ENCODE measurements at regions not wholly inside any gene's neighbourhood (a gene's known extent, or its start where the extent isn't known, plus 50 kb on each side); places are given as distances from the start of the nearest gene placed in this dataset.
A peak's percentile ranks its signal among the peaks of the same experiment; 100 is the strongest.
"Not testable (repeated sequence)": the region's sequence is repeated elsewhere in the genome, so short reads cannot be mapped to it uniquely, and the experiment has no call there.

DNA sequence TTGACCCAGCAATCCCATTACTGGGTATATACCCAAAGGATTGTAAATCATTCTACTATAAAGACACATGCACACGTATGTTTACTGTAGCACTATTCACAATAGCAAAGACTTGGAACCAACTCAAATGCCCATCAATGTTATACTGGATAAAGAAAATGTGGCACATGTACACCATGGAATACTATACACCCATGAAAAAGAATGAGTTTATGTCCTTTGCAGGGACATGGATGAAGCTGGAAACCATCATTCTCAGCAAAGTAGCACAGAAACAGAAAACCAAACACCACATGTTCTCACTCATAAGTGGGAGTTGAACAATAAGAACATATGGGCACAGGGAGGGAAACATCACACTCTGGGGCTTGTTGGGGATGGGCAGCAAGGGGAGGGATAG, 83.0 kb upstream of the GRIN3A start:
- not testable (repeated sequence) for H3K9me3 ChIP-seq (ENCODE audit: control insufficient read depth in 2 of 2, low read length in 2 of 2); H3K36me3 ChIP-seq (ENCODE audit: control insufficient read depth, insufficient read depth, low read length); H3K36me3 Mint-ChIP-seq; H3K4me1 Mint-ChIP-seq; H3K4me3 Mint-ChIP-seq; DNase-seq; H3K4me1 ChIP-seq (ENCODE audit: control insufficient read depth, insufficient read depth, low read length, poor library complexity, severe bottlenecking); ATAC-seq (ENCODE audit: low read depth in 2 of 2); H3K27me3 ChIP-seq (ENCODE audit: control insufficient read depth, insufficient read depth, low read length); H3K27ac Mint-ChIP-seq; H3K27me3 Mint-ChIP-seq; H3K27ac ChIP-seq (ENCODE audit: insufficient read depth, low read length, poor library complexity, severe bottlenecking); H3K4me3 ChIP-seq (ENCODE audit: low read depth, low read length)
- H3K9me3 Mint-ChIP-seq = peaks cover 0 to 25% (median 4%) of the 10 kb centered on the region in 7 donors

GRCh38 chr9:101820983-101821382, 82.5 kb upstream of the GRIN3A start:
- peaks cover 0 to 28% (median 4%) of the 10 kb centered on the region in 7 donors for H3K9me3 Mint-ChIP-seq
- H3K27ac Mint-ChIP-seq; H3K27me3 ChIP-seq (ENCODE audit: control insufficient read depth, insufficient read depth, low read length); DNase-seq; H3K4me3 ChIP-seq (ENCODE audit: low read depth, low read length); H3K36me3 Mint-ChIP-seq; H3K4me1 Mint-ChIP-seq; H3K27ac ChIP-seq (ENCODE audit: insufficient read depth, low read length, poor library complexity, severe bottlenecking); H3K4me1 ChIP-seq (ENCODE audit: control insufficient read depth, insufficient read depth, low read length, poor library complexity, severe bottlenecking); H3K36me3 ChIP-seq (ENCODE audit: control insufficient read depth, insufficient read depth, low read length); ATAC-seq (ENCODE audit: low read depth in 2 of 2); H3K27me3 Mint-ChIP-seq; H3K4me3 Mint-ChIP-seq; H3K9me3 ChIP-seq (ENCODE audit: control insufficient read depth in 2 of 2, low read length in 2 of 2): not testable (repeated sequence)

- H3K4me3 Mint-ChIP-seq = no peak overlapping the region
- Histone ChIP-seq H3K4me1 (ENCODE audit: control insufficient read depth, insufficient read depth, low read length, poor library complexity, severe bottlenecking) (no peaks in the 10 kb centered on the region), H3K9me3 (ENCODE audit: control insufficient read depth in 2 of 2, low read length in 2 of 2) (no peaks in the 10 kb centered on the region), H3K36me3 (ENCODE audit: control insufficient read depth, insufficient read depth, low read length) (no peaks in the 10 kb centered on the region), H3K27ac (ENCODE audit: insufficient read depth, low read length, poor library complexity, severe bottlenecking) (no peak overlapping the region), H3K4me3 (ENCODE audit: low read depth, low read length) (no peak overlapping the region), H3K27me3 (ENCODE audit: control insufficient read depth, insufficient read depth, low read length) (no peaks in the 10 kb centered on the region)
- H3K9me3 Mint-ChIP-seq = peaks cover 0 to 8% (median 0%) of the 10 kb centered on the region in 7 donors
- DNase-seq = no peak
- H3K36me3 Mint-ChIP-seq = no peaks in the 10 kb centered on the region
- H3K27me3 Mint-ChIP-seq = no peaks in the 10 kb centered on the region
- no peaks in the 10 kb centered on the region for H3K4me1 Mint-ChIP-seq
- ATAC-seq (ENCODE audit: low read depth in 2 of 2) = no peak
- no peak overlapping the region for H3K27ac Mint-ChIP-seq
These were observed 75.6 kb upstream of the GRIN3A start for GRCh38 chr9:101814064-101814463.

GRCh38 chr9:101807879-101808278, 69.4 kb upstream of the GRIN3A start:
- H3K4me3 Mint-ChIP-seq; H3K27ac ChIP-seq (ENCODE audit: insufficient read depth, low read length, poor library complexity, severe bottlenecking); H3K27ac Mint-ChIP-seq; H3K9me3 ChIP-seq (ENCODE audit: control insufficient read depth in 2 of 2, low read length in 2 of 2); H3K4me1 ChIP-seq (ENCODE audit: control insufficient read depth, insufficient read depth, low read length, poor library complexity, severe bottlenecking); H3K36me3 Mint-ChIP-seq; H3K27me3 Mint-ChIP-seq; H3K36me3 ChIP-seq (ENCODE audit: control insufficient read depth, insufficient read depth, low read length); H3K27me3 ChIP-seq (ENCODE audit: control insufficient read depth, insufficient read depth, low read length); H3K9me3 Mint-ChIP-seq; H3K4me1 Mint-ChIP-seq; H3K4me3 ChIP-seq (ENCODE audit: low read depth, low read length); ATAC-seq (ENCODE audit: low read depth in 2 of 2); DNase-seq: not testable (repeated sequence)

GRCh38 chr9:101796044-101796443, 57.6 kb upstream of the GRIN3A start:
- H3K27me3 Mint-ChIP-seq = no peaks in the 10 kb centered on the region
- peaks cover 0 to 1% (median 0%) of the 10 kb centered on the region in 7 donors for H3K9me3 Mint-ChIP-seq
- no peak for ATAC-seq (ENCODE audit: low read depth in 2 of 2)
- Histone ChIP-seq H3K9me3 (ENCODE audit: control insufficient read depth in 2 of 2, low read length in 2 of 2) (no peaks in the 10 kb centered on the region), H3K4me1 (ENCODE audit: control insufficient read depth, insufficient read depth, low read length, poor library complexity, severe bottlenecking) (no peaks in the 10 kb centered on the region), H3K27me3 (ENCODE audit: control insufficient read depth, insufficient read depth, low read length) (no peaks in the 10 kb centered on the region), H3K27ac (ENCODE audit: insufficient read depth, low read length, poor library complexity, severe bottlenecking) (no peak overlapping the region), H3K36me3 (ENCODE audit: control insufficient read depth, insufficient read depth, low read length) (no peaks in the 10 kb centered on the region), H3K4me3 (ENCODE audit: low read depth, low read length) (no peak overlapping the region)
- H3K36me3 Mint-ChIP-seq = no peaks in the 10 kb centered on the region
- DNase-seq = no peak
- no peak overlapping the region for H3K4me3 Mint-ChIP-seq
- H3K4me1 Mint-ChIP-seq = no peaks in the 10 kb centered on the region
- no peak overlapping the region for H3K27ac Mint-ChIP-seq

DNA sequence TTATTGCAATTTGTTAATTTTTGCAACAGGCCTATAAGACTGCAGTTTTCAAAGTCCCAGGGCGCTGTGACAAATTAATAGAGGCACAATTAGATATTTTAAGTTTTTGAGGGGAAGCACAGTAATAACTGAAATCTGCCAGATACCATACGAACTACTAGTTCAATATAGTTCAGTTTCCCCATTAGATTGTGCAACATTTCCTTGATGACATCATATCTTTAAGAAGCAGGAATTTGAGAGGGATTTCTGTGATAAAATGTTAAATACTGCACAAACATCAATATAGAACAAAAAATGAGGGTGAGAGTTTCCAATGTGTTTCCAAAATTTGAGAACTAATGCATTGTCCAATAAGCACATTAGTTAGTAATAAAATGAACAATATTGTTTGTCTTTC, 56.7 kb upstream of the GRIN3A start:
- no peaks in the 10 kb centered on the region for H3K4me1 Mint-ChIP-seq
- ATAC-seq (ENCODE audit: low read depth in 2 of 2) (no peak), DNase-seq (no peak)
- Histone ChIP-seq H3K27ac (ENCODE audit: insufficient read depth, low read length, poor library complexity, severe bottlenecking) (no peak overlapping the region), H3K27me3 (ENCODE audit: control insufficient read depth, insufficient read depth, low read length) (no peaks in the 10 kb centered on the region), H3K4me3 (ENCODE audit: low read depth, low read length) (no peak overlapping the region), H3K36me3 (ENCODE audit: control insufficient read depth, insufficient read depth, low read length) (no peaks in the 10 kb centered on the region), H3K4me1 (ENCODE audit: control insufficient read depth, insufficient read depth, low read length, poor library complexity, severe bottlenecking) (no peaks in the 10 kb centered on the region), H3K9me3 (ENCODE audit: control insufficient read depth in 2 of 2, low read length in 2 of 2) (no peaks in the 10 kb centered on the region)
- no peaks in the 10 kb centered on the region for H3K27me3 Mint-ChIP-seq
- H3K4me3 Mint-ChIP-seq = no peak overlapping the region
- H3K27ac Mint-ChIP-seq = no peak overlapping the region
- peaks cover 0 to 1% (median 0%) of the 10 kb centered on the region in 7 donors for H3K9me3 Mint-ChIP-seq
- H3K36me3 Mint-ChIP-seq = no peaks in the 10 kb centered on the region

- H3K9me3 Mint-ChIP-seq = peaks cover 0 to 1% (median 0%) of the 10 kb centered on the region in 7 donors
- H3K9me3 ChIP-seq (ENCODE audit: control insufficient read depth in 2 of 2, low read length in 2 of 2) = no peaks in the 10 kb centered on the region
- no peaks in the 10 kb centered on the region for H3K36me3 ChIP-seq (ENCODE audit: control insufficient read depth, insufficient read depth, low read length)
- no peak overlapping the region for H3K27ac ChIP-seq (ENCODE audit: insufficient read depth, low read length, poor library complexity, severe bottlenecking)
- H3K4me3 ChIP-seq (ENCODE audit: low read depth, low read length) = no peak overlapping the region
- no peaks in the 10 kb centered on the region for H3K27me3 Mint-ChIP-seq
- H3K27me3 ChIP-seq (ENCODE audit: control insufficient read depth, insufficient read depth, low read length) = no peaks in the 10 kb centered on the region
- H3K4me1 Mint-ChIP-seq = no peaks in the 10 kb centered on the region
- H3K36me3 Mint-ChIP-seq = no peaks in the 10 kb centered on the region
- no peak overlapping the region for H3K4me3 Mint-ChIP-seq
- no peak for DNase-seq
- no peak for ATAC-seq (ENCODE audit: low read depth in 2 of 2)
- H3K4me1 ChIP-seq (ENCODE audit: control insufficient read depth, insufficient read depth, low read length, poor library complexity, severe bottlenecking) = no peaks in the 10 kb centered on the region
- no peak overlapping the region for H3K27ac Mint-ChIP-seq
These were observed 54.0 kb upstream of the GRIN3A start for GRCh38 chr9:101792475-101792874.

GRCh38 chr9:101791938-101792337, 53.5 kb upstream of the GRIN3A start:
- H3K4me3 Mint-ChIP-seq = no peak overlapping the region
- Histone ChIP-seq H3K4me1 (ENCODE audit: control insufficient read depth, insufficient read depth, low read length, poor library complexity, severe bottlenecking) (no peaks in the 10 kb centered on the region), H3K36me3 (ENCODE audit: control insufficient read depth, insufficient read depth, low read length) (no peaks in the 10 kb centered on the region), H3K4me3 (ENCODE audit: low read depth, low read length) (no peak overlapping the region), H3K9me3 (ENCODE audit: control insufficient read depth in 2 of 2, low read length in 2 of 2) (no peaks in the 10 kb centered on the region), H3K27me3 (ENCODE audit: control insufficient read depth, insufficient read depth, low read length) (no peaks in the 10 kb centered on the region), H3K27ac (ENCODE audit: insufficient read depth, low read length, poor library complexity, severe bottlenecking) (no peak overlapping the region)
- ATAC-seq (ENCODE audit: low read depth in 2 of 2) = no peak
- no peaks in the 10 kb centered on the region for H3K4me1 Mint-ChIP-seq
- peaks cover 0 to 1% (median 0%) of the 10 kb centered on the region in 7 donors for H3K9me3 Mint-ChIP-seq
- H3K27ac Mint-ChIP-seq = no peak overlapping the region
- no peaks in the 10 kb centered on the region for H3K27me3 Mint-ChIP-seq
- H3K36me3 Mint-ChIP-seq = no peaks in the 10 kb centered on the region
- DNase-seq = peak in 1 of 3 donors; percentile 38
